ENCODE measurements at regions not wholly inside any gene's neighbourhood (a gene's known extent, or its start where the extent isn't known, plus 50 kb on each side); places are given as distances from the start of the nearest gene placed in this dataset.

DNA sequence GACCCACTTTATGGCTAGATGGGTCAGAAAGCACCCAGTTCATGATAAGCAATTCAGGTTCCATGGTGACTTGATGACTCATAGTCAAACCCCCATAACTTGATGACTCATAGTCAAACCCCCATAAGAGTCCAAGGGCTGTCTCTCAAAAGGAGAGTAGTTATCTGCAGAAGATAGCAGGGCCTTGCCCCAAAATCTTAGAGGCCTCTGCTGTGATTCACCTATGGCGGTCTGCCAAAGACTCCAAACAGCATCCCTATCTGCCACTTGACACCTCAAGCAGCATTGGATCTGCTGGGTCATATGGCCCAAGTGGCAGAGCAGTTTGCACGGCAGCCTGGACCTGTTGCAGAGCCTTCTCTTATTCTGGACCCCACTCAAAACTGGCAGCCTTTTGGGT, 395.2 kb upstream of the KIF2A start:
- no peak for DNase-seq (ENCODE audit: low read depth)

- DNase-seq (ENCODE audit: low read depth) = no peak
Observed at GRCh38 chr5:61912559-61912958, 393.4 kb upstream of the KIF2A start.

- DNase-seq (ENCODE audit: low read depth) = no peak
Observed at GRCh38 chr5:61915646-61916045, 390.4 kb upstream of the KIF2A start.

DNA sequence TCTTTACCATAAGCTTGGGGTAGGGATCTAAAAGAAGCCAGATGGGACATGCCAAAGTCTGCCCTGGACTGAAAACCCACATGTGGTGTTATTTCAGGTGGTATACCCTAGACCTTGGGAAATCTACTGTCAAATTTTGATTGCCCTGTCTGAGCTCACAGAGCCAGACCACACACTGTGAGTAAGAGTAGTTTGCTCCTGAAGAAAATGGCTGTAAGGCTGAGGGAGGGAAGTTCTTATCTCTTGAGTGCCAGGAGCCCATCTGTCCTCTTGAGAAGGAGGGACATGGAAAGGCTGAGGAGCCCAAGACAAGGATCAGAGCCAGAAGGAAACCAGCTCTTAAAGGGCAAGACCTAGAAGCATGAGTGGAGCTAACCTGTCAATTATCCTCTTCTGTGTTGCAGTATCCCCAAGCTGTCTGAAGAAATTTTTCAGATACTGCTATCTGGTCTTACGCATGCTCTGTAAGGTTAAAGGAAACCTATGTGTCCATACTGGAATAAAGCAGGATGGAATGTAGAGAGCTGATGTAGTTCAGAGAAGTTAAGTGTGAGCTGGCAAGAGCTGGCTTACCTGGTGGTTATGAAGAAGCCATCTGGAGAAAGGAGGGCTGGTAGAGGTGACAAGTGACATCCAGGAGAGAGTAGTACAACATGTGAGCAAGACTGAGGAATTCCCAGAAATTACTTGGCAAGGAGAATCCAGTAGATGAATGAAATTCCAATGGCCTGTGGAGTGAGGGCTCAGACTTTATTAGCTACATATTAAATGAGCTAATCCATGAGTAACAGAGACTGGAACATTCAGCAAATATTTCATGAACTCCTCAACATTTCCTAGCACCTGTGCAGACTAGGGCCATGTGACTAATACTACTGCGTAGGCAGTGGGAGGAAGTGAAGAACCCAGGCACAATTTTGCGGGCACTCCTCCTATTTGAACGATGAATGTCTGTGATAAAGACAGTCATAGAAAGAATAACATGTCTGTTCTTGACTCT, 389.1 kb upstream of the KIF2A start:
- no peak for DNase-seq (ENCODE audit: low read depth)

- no peak for DNase-seq (ENCODE audit: low read depth)
Observed at GRCh38 chr5:61918611-61919010, 387.4 kb upstream of the KIF2A start.

- no peak for DNase-seq (ENCODE audit: low read depth)
Observed at GRCh38 chr5:61919920-61920319, 386.1 kb upstream of the KIF2A start.

DNA sequence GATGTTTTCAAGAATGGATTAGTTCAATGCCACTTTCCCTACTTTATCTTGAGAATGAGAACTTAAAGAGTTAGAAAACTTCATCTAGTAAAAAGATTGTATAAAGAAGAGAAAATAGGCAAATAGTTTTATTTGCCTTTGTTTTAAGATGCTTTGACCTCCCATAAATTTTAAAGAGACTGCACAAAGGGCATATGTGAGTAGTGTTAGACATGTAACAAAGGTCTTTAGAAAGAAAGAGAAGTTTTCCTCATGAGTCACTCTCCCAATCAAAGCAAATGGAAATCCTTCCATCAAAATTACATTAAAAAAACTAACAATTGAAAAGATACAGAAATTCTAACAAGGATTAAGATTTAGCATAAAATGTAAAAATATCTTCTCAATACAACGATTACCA, 381.8 kb upstream of the KIF2A start:
- no peak for DNase-seq (ENCODE audit: low read depth)

DNA sequence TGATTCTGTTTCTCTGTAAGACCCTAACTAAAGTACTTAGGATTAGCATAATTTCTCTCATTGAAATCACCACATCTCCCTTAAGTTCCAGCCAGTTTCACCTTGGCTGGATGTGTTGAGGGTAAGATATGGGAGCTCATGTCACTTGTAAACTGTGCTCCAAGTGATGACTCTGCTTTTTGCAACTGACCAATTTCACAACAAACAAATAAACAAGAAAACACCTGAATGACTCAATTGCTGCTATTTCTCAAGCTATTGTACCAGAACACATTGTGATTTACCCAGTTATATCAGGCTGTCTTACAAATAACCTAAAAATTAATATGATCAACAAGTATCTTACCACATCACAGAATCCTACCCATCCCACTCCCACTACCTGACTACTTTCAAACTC, 379.1 kb upstream of the KIF2A start:
- DNase-seq (ENCODE audit: low read depth) = no peak

DNA sequence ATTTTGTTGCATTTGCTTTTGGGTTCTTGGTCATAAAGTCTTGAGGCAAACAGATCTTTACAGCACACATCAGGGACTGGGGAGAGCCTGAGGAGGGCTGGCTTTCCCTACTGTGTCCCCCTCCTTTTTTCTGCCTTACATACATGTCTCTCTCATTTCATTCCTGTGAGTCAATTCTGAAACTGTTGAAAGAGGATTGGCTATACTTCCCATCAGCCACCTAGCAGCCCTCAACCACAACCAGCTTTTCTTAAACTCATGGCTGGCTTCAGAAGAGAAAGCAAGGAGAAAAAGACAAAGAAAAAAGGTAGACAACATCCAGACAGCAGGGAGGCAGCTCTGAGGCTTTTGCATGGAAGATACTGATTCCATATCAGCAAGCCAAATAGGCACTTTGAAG, 374.8 kb upstream of the KIF2A start:
- no peak for DNase-seq (ENCODE audit: low read depth)

GRCh38 chr5:61933787-61934626, 372.0 kb upstream of the KIF2A start:
- DNase-seq (ENCODE audit: low read depth) = no peak

DNA sequence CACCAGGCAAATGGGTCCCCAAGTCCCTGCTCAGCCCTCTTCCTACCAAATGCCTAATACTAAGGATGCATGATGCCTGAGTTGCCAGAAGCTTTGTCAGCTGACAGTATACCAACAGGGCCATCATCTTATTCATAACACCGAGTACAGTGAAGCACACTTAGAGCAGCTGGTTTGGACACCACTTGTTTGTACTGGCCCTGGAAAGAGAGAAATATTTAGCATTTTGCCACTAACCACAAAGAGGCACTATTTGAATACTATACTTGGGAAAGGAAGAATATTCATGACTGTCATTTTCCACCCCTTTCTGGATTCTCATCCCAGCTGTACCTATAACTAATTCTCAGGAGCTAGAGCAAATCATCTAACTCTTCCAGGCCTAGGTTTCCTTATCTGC, 364.4 kb upstream of the KIF2A start:
- no peak for DNase-seq (ENCODE audit: low read depth)

DNA sequence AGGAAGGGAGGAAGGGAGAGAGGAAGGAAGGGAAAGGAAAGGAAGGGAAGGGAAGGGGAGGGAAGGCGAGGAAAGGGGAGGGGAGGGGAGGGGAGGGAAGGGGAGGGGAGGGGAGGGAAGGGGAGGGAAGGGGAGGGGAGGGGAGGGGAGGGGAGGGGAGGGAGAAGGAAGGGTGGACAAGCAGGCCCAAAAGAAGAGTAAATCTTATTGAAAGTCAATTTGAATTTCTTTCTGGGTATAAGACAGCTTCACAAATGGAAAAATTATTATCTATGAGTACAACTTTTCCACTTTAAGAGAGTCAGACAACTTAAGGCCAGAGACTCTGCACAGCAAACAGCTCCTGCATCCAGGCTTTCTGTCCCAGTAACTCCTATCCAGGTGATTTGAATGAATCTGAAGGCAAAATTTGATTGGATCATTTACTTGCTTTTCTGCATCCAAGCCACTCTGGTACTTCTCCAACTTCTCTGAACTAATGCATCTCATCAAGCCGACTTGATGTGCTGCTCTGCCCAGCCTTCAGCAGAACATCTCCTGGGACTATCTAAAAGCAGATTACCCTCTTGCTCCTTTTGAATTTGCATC, 363.4 kb upstream of the KIF2A start:
- no peak for DNase-seq (ENCODE audit: low read depth)

- no peak for DNase-seq (ENCODE audit: low read depth)
Observed at GRCh38 chr5:61943713-61944112, 362.3 kb upstream of the KIF2A start.

GRCh38 chr5:61948151-61948550, 357.9 kb upstream of the KIF2A start:
- no peak for DNase-seq (ENCODE audit: low read depth)

DNA sequence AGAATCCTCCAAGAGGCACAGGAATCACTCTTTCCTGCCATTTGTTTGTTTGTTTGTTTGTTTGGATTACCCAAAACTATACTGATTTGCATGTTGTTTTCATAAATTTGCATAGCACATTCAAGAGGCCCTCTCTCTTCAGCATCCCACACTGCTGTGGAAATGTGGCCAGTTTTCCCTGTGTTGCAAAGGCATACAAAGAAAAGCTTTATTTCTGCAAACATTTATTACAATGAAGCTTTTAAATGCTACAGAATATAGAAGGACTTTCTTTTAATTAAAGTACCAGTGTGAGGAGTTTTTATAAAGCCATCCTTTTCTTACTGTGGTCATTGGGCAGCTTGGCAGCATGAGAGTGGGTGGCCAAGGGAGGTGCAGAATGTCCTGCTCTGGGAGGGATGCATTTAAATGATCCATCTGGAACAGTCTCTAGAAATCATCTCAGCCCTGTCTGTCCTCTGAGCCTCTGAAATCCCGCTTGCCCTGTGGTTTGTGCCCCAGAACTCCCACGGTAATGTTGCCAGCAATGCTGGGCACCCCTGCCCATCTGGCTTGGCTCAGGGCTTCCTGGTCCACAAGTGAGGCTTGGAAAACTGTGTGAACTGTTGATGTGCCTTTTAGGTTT, 356.8 kb upstream of the KIF2A start:
- DNase-seq (ENCODE audit: low read depth) = no peak

GRCh38 chr5:61949679-61950435, 356.1 kb upstream of the KIF2A start:
- no peak for DNase-seq (ENCODE audit: low read depth)

DNA sequence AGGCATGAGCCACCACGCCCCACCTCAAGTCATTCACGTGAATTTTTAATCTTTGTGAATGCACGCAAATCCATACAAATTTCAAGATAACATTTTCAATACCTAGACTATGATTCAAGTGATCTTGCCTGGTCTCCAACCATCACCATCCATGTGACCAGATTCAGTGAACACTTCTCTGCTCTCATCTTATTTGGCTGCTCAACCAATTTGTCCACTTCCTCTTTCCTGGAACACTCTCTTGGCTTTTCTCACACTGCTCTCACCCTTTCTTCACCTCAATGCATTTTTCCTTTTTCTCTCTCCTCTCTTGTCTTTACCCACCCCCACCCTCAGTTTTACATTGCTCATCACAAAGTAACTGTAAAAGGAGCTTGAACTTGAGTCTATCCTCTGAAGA, 354.7 kb upstream of the KIF2A start:
- DNase-seq (ENCODE audit: low read depth) = no peak

DNA sequence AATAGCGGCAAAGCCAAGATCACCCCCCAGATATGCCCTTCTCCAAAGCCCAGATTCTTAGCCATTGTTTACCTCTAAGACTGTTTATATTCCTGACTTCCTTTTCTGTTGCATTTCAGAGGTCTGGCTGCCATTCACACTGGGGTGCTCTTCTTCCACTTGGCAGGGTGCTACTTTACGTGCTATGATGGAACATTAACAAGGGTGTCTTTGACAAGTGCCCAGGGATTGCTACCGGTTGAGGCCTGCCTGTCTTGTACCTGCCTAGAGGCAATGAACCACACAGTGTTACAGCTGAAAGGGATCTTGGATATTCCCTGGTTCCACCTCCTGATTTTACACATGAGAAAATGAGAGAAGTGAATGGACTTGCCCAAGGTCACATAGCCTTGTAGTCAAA, 352.1 kb upstream of the KIF2A start:
- no peak for DNase-seq (ENCODE audit: low read depth)

DNA sequence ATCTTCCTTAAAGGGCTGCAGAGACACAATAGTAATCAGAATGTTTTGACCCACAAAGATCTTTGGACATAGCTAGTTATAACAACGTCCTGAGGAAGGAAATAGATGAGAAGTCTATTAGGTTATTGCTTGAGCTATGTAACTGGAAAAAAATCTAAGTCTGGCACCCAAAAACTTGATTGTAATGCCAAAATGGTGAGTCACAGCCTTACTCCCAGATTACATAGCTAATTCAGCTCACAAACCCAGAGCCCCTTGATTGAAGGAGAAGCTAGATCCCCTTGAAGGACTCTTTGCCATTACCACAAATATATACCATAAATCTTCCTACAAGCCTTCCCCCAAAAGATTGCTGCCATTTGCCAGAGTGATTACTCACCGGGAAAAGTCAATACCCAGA, 341.8 kb upstream of the KIF2A start:
- DNase-seq (ENCODE audit: low read depth) = no peak

- DNase-seq (ENCODE audit: low read depth) = no peak
Observed at GRCh38 chr5:61965069-61965468, 340.9 kb upstream of the KIF2A start.

- no peak for DNase-seq (ENCODE audit: low read depth)
Observed at GRCh38 chr5:61965490-61965889, 340.5 kb upstream of the KIF2A start.

Data from T-helper 22 cell (primary cell).